HEK293 (cell line): ENCODE measurements at regions not wholly inside any gene's neighbourhood (a gene's known extent, or its start where the extent isn't known, plus 50 kb on each side); places are given as distances from the start of the nearest gene placed in this dataset.
"Not testable (repeated sequence)": the region's sequence is repeated elsewhere in the genome, so short reads cannot be mapped to it uniquely, and the experiment has no call there.

Experiments
- CTCF ChIP-seq: fragments of 450-650 bp; formaldehyde crosslinking; IDR thresholded peaks from 2 replicates; pipeline ENCODE4 v1.5.1; 2016; ENCODE audit warnings: missing biosample characterization, missing genetic modification characterization
- HOXA7 ChIP-seq: sonication (generic); formaldehyde crosslinking; IDR thresholded peaks from 2 replicates; pipeline ENCODE4 v1.8.1; 2022; ENCODE audit warnings: missing genetic modification reagents, borderline replicate concordance
- KLF1 ChIP-seq: fragments of 450-650 bp; formaldehyde crosslinking; IDR thresholded peaks from 2 replicates; pipeline ENCODE4 v1.5.1; 2016; ENCODE audit warnings: missing biosample characterization, missing genetic modification characterization
- ZNF514 ChIP-seq: fragments of 450-650 bp; formaldehyde crosslinking; IDR thresholded peaks from 2 replicates; pipeline ENCODE4 v1.5.1; 2016; ENCODE audit warnings: missing biosample characterization, missing genetic modification characterization
- ZNF830 ChIP-seq: fragments of 450-650 bp; IDR thresholded peaks from 2 replicates; pipeline ENCODE4 v1.5.0; 2018; ENCODE audit warnings: missing biosample characterization, missing genetic modification characterization, low read depth, mild to moderate bottlenecking, moderate library complexity
- ZNF843 ChIP-seq: fragments of 450-650 bp; formaldehyde crosslinking; IDR thresholded peaks from 2 replicates; pipeline ENCODE4 v1.5.1; 2016; ENCODE audit warnings: missing biosample characterization, missing genetic modification characterization
- TF ChIP-seq, protein P1 (sequence below): fragments of 450-650 bp; formaldehyde crosslinking; IDR thresholded peaks from 2 replicates; pipeline ENCODE4 v1.5.1; 2016; ENCODE audit warnings: missing biosample characterization, missing genetic modification characterization, borderline replicate concordance

DNA sequence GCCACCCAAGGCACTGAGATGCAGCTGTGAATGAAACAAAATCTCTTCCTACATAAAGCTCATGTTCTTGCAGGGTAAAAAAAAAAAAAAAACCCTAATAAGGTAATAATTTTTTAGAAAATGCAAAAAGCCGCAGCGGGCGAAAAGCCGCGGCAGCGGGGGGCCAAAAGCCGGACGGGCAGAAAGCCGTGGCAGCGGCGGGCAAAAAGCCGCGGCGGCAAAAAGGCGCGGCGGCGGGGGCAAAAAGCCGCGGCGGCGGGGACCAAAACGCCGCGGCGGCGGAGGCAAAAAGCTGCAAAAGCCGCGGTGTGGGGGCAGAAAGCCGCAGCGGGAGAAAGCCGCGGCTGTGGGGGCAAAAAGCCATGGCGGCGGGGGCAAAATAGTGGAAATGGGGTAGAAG lies 198.9 kb downstream of the ZNF92 start:
- TF ChIP-seq CTCF (tag by site-specific recombination); ZNF843 (tag by site-specific recombination); ZNF830 (tag by site-specific recombination); ZNF514 (tag by site-specific recombination); KLF1 (tag by site-specific recombination); HOXA7 (CRISPR knock-in tag): not testable (repeated sequence)
- TF ChIP-seq, protein P1, sequence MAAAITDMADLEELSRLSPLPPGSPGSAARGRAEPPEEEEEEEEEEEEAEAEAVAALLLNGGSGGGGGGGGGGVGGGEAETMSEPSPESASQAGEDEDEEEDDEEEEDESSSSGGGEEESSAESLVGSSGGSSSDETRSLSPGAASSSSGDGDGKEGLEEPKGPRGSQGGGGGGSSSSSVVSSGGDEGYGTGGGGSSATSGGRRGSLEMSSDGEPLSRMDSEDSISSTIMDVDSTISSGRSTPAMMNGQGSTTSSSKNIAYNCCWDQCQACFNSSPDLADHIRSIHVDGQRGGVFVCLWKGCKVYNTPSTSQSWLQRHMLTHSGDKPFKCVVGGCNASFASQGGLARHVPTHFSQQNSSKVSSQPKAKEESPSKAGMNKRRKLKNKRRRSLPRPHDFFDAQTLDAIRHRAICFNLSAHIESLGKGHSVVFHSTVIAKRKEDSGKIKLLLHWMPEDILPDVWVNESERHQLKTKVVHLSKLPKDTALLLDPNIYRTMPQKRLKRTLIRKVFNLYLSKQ (tag by site-specific recombination), result not testable (repeated sequence)
